Fibroblast of villous mesenchyme (primary cell): ENCODE measurements at regions not wholly inside any gene's neighbourhood (a gene's known extent, or its start where the extent isn't known, plus 50 kb on each side); places are given as distances from the start of the nearest gene placed in this dataset.

ENCODE experiments used
- DNase-seq: peaks from one replicate; pipeline ENCODE4 v3.0.0-alpha.2; 2010; ENCODE audit warnings: low read depth
- H3K4me3 ChIP-seq: 2 replicates; pipeline ENCODE4 v1.5.1; 2011; ENCODE audit warnings: low read depth, mild to moderate bottlenecking, low read length
- TF ChIP-seq, protein P1 (sequence below): IDR thresholded peaks from 2 replicates; pipeline ENCODE4 v1.5.1; 2012; ENCODE audit warnings: low read depth, mild to moderate bottlenecking, low read length; ENCODE audit not compliant: insufficient read depth

DNA sequence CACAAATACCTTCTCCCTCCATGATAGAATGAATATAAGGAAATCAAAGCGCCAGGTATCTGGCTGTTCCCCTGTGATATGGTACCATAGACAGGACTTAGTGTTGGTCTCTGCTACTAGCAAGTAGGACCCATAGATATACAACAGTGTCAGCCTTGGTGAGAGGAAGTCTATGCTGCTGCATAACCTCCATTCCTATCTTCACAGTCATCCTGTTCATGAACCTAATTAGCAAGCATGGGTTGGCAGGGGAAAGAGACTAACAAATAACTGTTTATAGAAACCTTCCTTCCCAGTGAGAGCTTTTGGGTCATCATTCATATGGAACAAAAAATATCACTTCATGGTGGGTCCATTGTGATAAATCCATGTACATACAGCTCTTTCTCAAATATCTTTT, 188.9 kb upstream of the FAM98A start:
- TF ChIP-seq, protein P1, sequence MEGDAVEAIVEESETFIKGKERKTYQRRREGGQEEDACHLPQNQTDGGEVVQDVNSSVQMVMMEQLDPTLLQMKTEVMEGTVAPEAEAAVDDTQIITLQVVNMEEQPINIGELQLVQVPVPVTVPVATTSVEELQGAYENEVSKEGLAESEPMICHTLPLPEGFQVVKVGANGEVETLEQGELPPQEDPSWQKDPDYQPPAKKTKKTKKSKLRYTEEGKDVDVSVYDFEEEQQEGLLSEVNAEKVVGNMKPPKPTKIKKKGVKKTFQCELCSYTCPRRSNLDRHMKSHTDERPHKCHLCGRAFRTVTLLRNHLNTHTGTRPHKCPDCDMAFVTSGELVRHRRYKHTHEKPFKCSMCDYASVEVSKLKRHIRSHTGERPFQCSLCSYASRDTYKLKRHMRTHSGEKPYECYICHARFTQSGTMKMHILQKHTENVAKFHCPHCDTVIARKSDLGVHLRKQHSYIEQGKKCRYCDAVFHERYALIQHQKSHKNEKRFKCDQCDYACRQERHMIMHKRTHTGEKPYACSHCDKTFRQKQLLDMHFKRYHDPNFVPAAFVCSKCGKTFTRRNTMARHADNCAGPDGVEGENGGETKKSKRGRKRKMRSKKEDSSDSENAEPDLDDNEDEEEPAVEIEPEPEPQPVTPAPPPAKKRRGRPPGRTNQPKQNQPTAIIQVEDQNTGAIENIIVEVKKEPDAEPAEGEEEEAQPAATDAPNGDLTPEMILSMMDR = no peak
- no peak for DNase-seq

DNA sequence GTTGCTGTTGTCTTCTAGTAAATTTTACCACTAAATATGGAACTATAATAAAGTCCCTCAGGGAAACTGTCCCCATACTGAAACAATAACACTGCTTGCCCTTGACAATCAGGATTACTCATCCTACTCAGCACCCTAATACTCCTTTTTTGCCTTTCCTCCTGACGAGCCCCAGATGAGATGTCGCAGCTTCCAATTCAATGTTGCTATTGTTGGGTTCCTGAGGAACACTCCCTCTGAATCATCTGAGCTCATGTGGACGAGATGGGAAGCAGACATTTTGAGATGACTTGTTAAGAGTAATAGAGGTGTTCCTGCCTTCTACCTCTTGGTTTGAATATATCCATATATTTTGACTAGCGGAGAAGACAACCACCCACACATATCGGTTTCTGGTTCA, 187.8 kb upstream of the FAM98A start:
- DNase-seq = no peak
- no peak overlapping the region for H3K4me3 ChIP-seq
- TF ChIP-seq, protein P1 = no peak

More for the DNA sequence above, 188.9 kb upstream of the FAM98A start:
- H3K4me3 ChIP-seq = no peak overlapping the region

DNA sequence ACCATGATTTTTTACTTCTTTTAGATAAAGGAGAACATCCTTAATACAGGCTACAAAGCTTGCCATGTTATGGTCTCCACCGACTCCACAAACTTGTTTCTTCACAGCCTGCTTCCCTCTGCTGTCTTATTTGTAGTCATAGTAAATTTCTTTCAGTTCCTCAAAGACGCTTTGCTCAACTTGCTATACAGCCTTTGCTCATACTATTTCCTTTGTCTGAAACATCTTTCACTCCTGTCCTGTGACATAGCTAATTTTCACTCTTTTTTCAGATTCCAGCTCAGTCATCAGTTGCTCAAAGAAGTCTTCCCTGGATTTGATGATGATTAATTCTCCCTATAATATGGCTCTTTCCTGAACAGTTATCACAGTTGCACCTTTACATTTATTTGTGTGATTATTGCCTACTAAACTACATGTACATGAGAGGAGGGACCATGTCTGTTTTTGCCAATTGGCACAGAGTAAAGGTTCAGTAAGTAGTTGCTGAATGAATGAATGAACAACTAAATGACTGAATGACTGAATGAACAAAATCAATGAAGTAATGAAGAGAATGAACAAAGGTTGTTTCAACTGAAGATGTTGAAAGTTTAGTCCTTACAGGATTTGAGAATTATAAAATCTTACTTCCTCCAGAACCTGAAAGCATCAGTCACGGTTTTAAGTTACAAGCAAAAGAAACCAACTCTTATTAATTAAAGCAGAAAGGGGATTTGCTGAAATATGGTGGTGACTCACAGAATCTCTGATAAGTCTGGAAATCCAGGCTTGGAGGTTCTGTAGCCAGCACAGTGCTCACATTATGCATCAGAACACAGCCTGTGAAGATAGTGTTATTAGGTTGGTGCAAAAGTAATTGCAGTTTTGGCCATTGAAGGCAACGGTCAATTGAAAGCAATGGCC, 186.4 kb upstream of the FAM98A start:
- no peak overlapping the region for H3K4me3 ChIP-seq
- DNase-seq = no peak
- TF ChIP-seq, protein P1 = no peak

DNA sequence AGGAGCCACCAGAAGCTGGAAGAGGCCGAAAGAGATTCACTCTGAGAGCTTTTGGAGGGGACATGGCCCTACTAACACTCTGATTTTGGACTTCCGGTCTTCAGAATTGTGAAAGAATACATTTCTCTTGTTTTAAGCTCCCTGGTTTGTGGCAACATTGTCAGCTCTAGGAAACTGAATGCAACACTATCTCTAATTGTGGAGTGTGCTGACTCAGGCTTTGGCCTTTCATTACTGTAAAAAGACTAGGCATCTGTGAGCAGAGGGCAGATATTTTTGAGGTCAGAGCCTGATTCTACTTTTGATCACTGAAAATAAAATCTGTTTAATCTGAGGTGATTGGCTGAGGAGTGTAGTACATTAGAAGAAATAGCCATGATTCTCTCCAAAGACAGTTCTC, 185.4 kb upstream of the FAM98A start:
- H3K4me3 ChIP-seq = no peak overlapping the region
- TF ChIP-seq, protein P1 = no peak
- DNase-seq = no peak

DNA sequence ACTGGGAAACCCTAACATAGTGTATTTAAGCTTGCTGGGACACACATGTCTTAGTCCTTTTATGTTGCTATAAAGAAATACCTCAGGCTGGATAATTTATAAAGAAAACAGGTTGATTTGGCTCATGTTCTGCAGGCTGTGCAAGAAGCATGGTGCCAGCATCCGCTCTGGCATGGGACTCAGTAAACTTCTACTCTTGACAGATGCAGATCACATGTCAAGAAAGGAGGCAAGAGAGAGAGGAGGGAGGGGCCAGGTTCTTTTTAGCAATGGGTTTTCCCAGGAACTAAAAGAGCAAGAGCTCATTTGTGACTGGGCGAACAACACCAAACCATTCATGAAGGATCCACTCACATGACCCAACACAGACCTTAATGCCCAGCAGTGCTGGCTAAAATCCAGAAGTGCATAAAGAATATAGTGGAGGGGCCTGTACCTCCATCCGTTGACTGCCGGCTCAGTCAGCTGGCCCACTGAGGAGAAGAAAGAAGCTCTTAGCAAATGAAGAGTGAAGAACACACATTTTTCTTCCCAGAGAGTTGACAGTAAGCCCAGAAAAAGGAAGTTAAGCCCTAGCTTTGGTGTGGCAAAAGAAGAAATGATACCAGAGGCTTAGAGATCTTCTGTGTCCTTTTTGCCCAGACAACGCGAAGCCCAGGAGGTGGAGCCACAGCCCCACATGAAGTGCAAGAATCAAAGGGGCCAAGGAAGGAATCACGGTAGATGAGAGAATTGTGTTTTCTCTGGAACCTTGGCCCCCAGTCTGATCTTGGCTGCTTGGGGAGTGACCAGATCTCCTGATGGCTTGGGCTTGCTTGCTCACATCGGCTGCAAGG, 183.5 kb upstream of the FAM98A start:
- TF ChIP-seq, protein P1 = no peak
- DNase-seq = no peak
- no peak overlapping the region for H3K4me3 ChIP-seq

DNA sequence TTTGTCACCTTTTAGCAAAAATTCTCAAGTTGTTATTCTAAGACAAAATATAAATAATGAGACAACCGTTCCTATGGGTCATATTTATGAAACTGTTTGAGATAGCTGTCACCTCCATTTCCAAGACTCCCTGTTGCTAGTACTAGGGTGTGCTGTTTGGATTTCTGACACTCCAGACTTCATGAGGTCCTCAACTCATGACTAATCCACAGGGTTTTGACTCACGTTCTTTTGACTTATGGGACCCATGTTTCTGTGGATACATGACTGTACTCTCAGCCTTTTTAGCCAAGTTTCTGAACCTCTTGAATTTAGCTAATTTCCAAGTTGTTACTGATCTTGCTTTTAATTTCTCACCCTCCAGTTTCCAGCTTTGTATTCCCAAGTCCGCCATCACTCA, 178.7 kb upstream of the FAM98A start:
- no peak for DNase-seq
- H3K4me3 ChIP-seq = no peak overlapping the region
- TF ChIP-seq, protein P1 = no peak
